Activated T-cell treated with anti-CD3 and anti-CD28 coated beads, Interleukin-2, amount 50 U/mL, for 24 hours (primary cell): ENCODE measurements at regions not wholly inside any gene's neighbourhood (a gene's known extent, or its start where the extent isn't known, plus 50 kb on each side); places are given as distances from the start of the nearest gene placed in this dataset.

Experiments used
- DNase-seq: peaks from one replicate; pipeline ENCODE4 v3.0.0-alpha.2; 2020
- H3K27ac Mint-ChIP-seq: 2 replicates; pipeline ENCODE4 v1.8.0; 2020; ENCODE audit warnings: mild to moderate bottlenecking, mixed read lengths
- H3K27me3 Mint-ChIP-seq: 2 replicates; pipeline ENCODE4 v1.8.0; 2020; ENCODE audit warnings: mixed read lengths
- H3K36me3 Mint-ChIP-seq: 2 replicates; pipeline ENCODE4 v1.8.0; 2020; ENCODE audit warnings: low read depth, mixed read lengths
- H3K4me1 Mint-ChIP-seq: 2 replicates; pipeline ENCODE4 v1.8.0; 2020; ENCODE audit warnings: low read depth, mixed read lengths
- H3K4me3 Mint-ChIP-seq: 2 replicates; pipeline ENCODE4 v1.8.0; 2020; ENCODE audit warnings: mild to moderate bottlenecking, moderate library complexity, mixed read lengths
- H3K9me3 Mint-ChIP-seq: 2 replicates; pipeline ENCODE4 v1.8.0; 2020; ENCODE audit warnings: mixed read lengths

DNA sequence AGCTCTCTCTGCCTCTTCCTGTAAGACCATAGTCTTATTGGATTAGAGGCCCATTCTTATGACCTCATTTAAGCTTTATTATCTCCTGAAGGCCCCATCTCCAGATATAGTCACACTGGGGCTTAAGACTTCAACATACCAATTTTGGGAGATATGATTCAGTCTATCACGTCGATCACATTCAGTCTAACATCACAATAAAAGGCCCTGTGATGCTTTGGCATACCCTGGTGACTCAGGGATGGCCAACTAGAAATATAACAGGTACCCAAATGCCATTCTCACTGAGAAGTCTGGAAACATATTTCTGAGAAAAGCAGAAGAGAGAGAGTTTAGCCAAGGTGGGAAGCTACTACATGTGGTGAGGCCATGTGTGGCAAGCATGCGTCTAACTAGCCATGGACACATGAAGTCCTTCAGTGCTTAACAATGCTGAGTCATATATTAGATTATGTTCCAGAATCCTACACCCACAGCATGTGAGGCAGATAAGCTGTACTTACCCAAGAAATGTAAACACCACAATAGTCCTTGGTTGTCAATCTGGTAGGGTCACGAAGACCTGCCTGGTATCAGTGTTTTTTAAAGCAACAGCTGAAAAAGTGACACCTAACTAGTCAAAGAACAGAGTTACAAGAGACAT lies 485.1 kb downstream of the FOXO1 start:
- Mint-ChIP-seq H3K9me3 (peaks cover 5% of the 10 kb centered on the region), H3K4me3 (no peak overlapping the region), H3K27ac (no peak overlapping the region), H3K4me1 (peaks cover 68% of the 10 kb centered on the region), H3K36me3 (no peaks in the 10 kb centered on the region), H3K27me3 (no peaks in the 10 kb centered on the region)
- no peak for DNase-seq

DNA sequence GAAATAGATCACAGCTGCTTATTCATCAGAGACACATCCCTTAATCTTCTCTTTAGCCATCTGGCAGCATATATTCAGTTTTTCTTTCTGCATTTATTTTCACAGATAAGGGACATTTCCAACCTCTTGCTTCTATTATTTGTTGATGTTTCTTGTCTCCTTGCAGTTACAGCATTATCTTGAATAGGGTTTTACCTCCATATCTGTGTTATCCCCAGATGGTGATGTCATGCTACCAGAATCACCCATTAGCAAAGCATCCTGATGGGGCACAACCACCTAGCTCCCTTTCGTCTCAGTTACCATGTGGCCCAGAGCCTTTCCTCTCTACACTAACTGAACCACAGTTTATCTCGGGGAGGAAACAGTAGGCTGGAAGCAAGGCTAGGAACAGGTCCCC lies 483.9 kb downstream of the FOXO1 start:
- Mint-ChIP-seq H3K4me1 (peaks cover 79% of the 10 kb centered on the region), H3K9me3 (peaks cover 5% of the 10 kb centered on the region), H3K36me3 (no peaks in the 10 kb centered on the region), H3K27me3 (no peaks in the 10 kb centered on the region), H3K27ac (no peak overlapping the region), H3K4me3 (no peak overlapping the region)
- no peak for DNase-seq

DNA sequence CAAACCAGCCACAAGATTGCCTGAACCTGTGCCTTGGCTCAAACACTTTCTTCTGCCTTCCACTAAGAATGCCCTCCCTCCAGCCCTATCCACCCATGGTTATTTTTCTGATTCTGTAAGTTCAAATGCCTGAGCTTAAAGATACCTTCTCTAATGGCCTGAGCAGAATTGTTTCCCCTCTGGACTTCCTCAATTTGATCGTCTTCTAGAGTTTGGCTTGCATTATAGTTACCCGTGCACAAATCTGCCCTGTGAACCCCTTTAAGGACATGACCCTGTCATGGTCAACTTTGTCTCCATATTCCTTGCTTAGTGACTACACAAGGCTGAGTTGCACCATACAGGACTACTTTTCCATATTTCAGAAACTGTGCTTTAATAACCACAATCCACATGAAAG lies 481.0 kb downstream of the FOXO1 start:
- no peak for DNase-seq
- H3K4me1 Mint-ChIP-seq = peaks cover 83% of the 10 kb centered on the region
- no peaks in the 10 kb centered on the region for H3K27me3 Mint-ChIP-seq
- H3K9me3 Mint-ChIP-seq = peaks cover 5% of the 10 kb centered on the region
- no peaks in the 10 kb centered on the region for H3K36me3 Mint-ChIP-seq
- no peak overlapping the region for H3K27ac Mint-ChIP-seq
- no peak overlapping the region for H3K4me3 Mint-ChIP-seq

DNA sequence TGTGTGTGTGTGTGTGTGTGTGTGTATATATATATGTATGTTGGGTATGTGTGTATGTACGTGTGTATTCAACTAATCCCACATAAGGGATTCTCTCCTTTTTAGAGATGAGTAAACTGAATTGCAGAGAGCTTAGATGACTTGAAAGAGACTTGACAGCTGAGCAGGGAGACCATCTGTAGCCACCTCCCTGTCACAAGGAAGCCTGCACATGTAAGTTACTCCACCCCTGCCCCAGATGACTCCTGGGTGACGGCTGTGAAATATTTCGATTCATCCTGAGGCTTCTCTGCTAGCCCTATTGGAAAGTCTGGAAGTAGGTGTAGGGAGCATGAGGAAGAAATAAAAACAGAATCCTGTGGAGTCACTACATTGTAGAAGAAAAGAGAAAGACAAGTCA lies 480.4 kb downstream of the FOXO1 start:
- Mint-ChIP-seq H3K36me3 (no peaks in the 10 kb centered on the region), H3K27me3 (no peaks in the 10 kb centered on the region), H3K4me3 (no peak overlapping the region), H3K9me3 (peaks cover 5% of the 10 kb centered on the region), H3K27ac (peak overlapping the region; percentile 53), H3K4me1 (peaks cover 88% of the 10 kb centered on the region)
- no peak for DNase-seq

DNA sequence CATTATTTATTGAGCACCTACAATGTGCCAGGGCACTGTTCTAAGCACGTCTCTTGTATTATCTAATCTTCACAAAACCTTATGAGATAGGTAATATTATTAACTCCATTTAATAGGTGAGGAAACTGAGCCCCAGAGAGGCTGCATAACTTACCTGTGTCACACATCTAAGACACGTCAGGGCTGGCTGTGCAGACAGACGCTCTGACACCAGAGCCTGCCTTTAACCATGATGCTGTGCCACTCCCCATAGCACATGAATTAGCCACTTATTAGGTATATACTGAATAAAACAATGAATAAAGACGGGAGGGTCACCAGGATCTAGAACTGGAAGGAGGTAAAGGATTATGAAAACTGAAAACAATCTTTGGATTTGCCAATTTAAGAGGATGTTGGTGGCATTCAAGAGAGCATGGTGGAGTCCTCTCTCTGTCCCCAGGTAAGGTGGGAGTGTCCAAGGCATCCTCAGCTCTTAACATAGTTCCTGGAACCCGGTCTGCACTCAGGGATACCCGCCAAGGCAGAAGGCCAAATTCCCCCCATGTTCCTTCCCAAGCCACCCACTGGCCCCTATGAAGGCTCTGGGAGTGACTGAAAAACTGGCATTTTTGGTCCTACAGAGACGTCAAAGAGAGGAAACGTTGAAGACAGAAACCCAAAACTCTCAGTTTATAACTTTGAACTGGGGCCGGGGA lies 479.7 kb downstream of the FOXO1 start:
- Mint-ChIP-seq H3K4me1 (peaks cover 88% of the 10 kb centered on the region), H3K27me3 (no peaks in the 10 kb centered on the region), H3K36me3 (no peaks in the 10 kb centered on the region), H3K9me3 (peaks cover 5% of the 10 kb centered on the region), H3K4me3 (peak overlapping the region; percentile 40), H3K27ac (peak overlapping the region; percentile 88)
- peak; percentile 66 for DNase-seq

DNA sequence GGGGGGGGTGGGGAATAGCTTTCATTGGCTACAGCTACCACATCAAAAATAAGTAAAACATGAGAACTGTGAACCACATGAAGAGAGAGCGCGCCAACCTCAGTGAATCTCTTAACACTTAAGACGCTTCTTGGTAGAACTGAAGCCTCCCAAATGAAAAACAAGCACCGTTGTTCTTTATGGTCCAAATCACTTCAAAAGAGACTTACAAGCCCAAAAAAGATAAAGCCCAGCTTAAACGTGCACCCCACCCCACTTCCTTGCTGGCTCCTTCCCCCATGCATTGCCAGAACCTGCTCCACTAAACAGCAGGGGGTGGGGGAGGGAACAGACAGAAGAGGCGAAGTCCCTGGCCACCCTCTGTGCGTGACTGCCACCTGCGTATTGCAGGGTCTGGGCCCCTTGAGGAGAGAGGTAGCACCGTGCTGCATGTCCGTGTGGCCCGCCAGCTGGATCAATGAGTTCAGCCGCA lies 479.1 kb downstream of the FOXO1 start:
- Mint-ChIP-seq H3K4me3 (peak overlapping the region; percentile 68), H3K36me3 (no peaks in the 10 kb centered on the region), H3K4me1 (peaks cover 92% of the 10 kb centered on the region), H3K27ac (peak overlapping the region; percentile 88), H3K9me3 (peaks cover 5% of the 10 kb centered on the region), H3K27me3 (no peaks in the 10 kb centered on the region)
- peak; percentile 70 for DNase-seq

DNA sequence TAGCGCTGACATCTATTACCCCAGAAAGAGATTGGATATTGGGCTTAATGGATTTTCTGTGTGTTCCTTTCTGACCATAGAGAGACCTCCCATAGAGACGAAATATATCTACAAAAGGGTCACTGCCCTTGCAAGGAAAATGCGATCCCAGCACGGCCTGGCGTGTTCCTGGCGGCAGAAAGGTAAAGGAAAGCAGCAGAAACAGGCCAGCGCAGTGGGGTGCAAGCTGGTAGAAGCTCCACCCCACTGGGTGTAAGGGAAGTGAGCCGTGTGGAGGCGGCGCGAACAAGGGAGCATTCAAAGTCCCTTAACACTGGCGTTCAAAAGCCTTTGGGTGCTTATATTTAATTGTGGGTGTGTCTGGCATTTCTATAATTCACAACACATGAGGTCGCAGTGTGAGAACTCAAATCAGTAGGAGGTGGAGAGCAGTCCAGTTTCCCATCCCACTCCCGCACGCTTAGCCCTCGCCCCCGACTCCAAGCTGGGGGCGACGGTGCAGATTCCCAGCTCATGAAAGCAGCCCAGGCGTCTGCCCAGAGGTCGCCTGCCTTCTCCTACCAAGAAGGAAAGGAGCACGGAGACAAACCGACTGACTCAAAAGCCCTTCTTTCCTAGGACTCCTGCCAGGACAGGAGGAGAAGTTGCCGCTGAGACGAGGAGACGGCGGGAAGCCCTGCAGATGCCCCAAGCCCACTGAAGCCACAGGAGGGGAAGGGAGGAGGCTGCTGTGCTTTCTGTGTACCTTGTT lies 478.4 kb downstream of the FOXO1 start:
- H3K27ac Mint-ChIP-seq = peak overlapping the region; percentile 88
- peaks cover 89% of the 10 kb centered on the region for H3K4me1 Mint-ChIP-seq
- no peaks in the 10 kb centered on the region for H3K27me3 Mint-ChIP-seq
- DNase-seq = peak; percentile 60
- H3K4me3 Mint-ChIP-seq = peak overlapping the region; percentile 68
- peaks cover 5% of the 10 kb centered on the region for H3K9me3 Mint-ChIP-seq
- no peaks in the 10 kb centered on the region for H3K36me3 Mint-ChIP-seq

DNA sequence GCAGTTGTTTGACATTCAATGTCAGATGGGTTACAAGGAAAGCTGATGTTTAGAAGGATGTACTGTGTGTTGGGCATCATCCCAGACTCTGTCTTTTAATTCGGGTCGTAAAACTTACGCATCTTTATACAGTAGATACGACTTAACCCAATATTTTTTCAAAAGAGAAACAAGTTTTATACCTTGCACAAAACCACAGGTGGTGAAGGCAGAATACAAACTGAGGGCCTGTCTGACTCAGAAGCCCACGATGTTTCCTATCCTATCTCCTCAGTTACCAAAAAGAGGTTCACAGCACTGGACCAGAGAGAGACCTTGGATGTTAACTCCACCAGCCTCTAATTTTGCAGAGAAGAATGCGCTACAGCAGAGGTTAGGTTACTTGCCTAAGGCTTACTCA lies 477.0 kb downstream of the FOXO1 start:
- H3K9me3 Mint-ChIP-seq = peaks cover 5% of the 10 kb centered on the region
- no peak for DNase-seq
- no peaks in the 10 kb centered on the region for H3K36me3 Mint-ChIP-seq
- peak overlapping the region; percentile 44 for H3K4me3 Mint-ChIP-seq
- H3K27me3 Mint-ChIP-seq = no peaks in the 10 kb centered on the region
- peak overlapping the region; percentile 88 for H3K27ac Mint-ChIP-seq
- H3K4me1 Mint-ChIP-seq = peaks cover 77% of the 10 kb centered on the region

DNA sequence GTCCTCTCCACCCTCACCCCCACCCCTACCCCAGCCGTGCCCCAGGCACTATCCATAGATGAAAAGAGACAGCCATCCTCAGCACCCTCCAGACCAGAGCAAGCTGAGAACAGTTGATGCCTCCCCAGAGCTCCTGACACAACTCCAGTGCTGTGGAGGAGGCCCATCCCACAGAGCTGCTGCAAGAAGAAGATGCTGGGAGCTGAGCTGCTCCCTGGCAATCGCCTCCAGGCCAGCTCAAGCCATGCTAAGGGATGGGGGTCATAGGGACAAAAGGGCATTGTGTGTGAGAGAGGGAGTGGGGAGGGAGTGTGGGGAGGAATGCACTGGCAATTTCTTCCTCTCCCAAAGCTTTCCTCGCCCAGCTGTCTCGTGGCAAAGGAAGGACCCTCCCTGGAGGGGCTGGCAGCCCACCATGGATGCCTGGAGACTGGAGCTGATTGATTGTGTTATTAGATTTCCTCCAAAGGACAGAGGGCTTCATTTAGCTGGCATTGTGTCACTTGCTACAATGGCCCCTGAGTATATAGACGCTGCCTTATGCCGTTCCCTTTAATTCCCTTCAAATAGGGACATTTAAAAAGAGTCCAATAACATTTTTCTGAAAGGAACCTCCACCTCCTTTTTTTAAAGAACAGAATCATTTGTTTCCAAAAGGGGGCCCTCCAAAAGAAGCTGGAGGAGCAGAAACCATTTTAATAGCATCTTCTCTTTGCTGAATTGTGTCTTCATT lies 476.4 kb downstream of the FOXO1 start:
- peaks cover 74% of the 10 kb centered on the region for H3K4me1 Mint-ChIP-seq
- H3K27me3 Mint-ChIP-seq = no peaks in the 10 kb centered on the region
- H3K36me3 Mint-ChIP-seq = no peaks in the 10 kb centered on the region
- H3K27ac Mint-ChIP-seq = peak overlapping the region; percentile 88
- peak; percentile 44 for DNase-seq
- H3K4me3 Mint-ChIP-seq = peak overlapping the region; percentile 44
- peaks cover 5% of the 10 kb centered on the region for H3K9me3 Mint-ChIP-seq

DNA sequence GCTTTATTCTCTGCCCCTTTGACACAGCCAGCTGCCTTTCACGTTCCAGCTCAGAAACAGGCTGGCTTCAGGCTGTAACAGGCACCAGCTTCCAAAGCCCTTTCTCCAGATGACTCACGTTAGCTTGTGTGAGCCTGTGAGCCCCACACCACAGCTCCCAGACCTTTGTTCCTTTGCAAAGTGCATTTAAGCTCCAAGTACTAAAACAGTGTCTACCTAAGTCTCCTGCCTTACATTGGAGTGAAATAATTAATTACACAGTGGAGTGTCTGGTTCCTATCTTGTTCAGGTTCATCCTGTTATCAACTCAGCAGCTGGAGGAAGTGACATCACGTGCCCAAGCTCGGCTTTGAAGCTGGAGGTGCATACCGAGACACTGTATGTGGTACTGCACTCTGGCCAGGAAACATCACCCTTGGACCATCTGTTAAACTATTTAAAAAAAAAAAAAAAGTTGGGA lies 475.8 kb downstream of the FOXO1 start:
- peak; percentile 66 for DNase-seq

DNA sequence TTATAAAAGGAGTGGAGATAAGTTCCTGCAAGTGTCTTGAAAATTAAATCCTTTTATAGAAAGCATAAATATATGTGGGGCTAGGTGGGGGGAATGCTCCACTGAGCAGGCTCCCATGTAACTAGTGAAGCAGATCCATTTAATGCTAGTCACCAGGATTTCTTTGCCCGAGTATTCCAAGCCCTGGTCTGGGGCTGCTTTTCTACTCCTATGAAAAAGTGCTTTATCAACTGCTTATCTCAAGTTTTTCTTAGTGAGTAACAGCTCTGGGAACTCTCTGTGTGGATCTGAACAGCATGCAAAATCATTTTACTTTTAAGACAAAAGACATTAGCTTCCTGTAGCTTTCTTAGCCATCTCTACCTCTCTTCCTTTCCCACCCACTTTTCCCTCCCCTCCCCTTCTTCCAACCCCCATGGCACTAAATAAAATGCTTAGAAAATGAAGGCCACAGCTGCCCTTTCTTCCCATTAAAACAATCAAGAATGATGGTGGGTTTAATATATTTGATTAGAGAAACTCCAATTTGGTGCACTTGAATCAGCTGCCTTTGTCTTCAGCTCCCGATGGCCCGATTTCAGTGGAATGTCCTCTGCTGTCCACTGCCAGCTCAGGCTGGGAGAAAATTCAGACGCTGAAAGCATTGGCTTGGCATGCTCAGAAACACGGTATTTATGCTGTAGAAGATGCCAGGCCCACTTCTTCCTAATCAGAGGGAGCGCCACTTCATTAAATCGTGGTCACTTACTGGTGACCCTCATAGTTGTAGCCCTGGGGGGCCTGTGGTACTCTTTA lies 475.1 kb downstream of the FOXO1 start:
- DNase-seq = no peak
- Mint-ChIP-seq H3K4me1 (peaks cover 64% of the 10 kb centered on the region), H3K4me3 (no peak overlapping the region), H3K27me3 (no peaks in the 10 kb centered on the region), H3K36me3 (no peaks in the 10 kb centered on the region), H3K9me3 (no peaks in the 10 kb centered on the region), H3K27ac (peak overlapping the region; percentile 88)

More for the DNA sequence above, 475.8 kb downstream of the FOXO1 start:
- H3K4me1 Mint-ChIP-seq = peaks cover 67% of the 10 kb centered on the region
- H3K9me3 Mint-ChIP-seq = no peaks in the 10 kb centered on the region
- H3K27ac Mint-ChIP-seq = peak overlapping the region; percentile 88
- H3K36me3 Mint-ChIP-seq = no peaks in the 10 kb centered on the region
- H3K4me3 Mint-ChIP-seq = peak overlapping the region; percentile 30
- H3K27me3 Mint-ChIP-seq = no peaks in the 10 kb centered on the region

DNA sequence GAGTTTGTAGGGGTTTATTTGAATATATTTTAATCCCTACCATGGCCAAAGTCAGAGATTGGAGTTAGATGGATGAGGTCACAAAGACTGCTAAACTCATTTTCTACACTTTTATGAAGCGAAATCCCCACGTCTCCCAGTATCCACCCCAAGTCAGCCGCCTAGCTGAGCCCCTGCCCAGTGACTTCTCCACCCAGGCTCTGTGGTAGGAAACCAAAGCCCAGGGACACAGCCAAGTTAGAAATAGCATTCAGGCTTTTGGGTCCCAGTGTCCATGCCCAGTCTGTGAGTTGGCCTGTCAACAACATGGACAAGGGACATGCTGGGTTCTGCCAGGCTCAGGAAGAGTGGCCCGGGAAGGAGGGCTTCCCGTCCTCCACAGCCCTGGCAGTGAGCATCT lies 474.0 kb downstream of the FOXO1 start:
- Mint-ChIP-seq H3K27me3 (no peaks in the 10 kb centered on the region), H3K27ac (no peak overlapping the region), H3K4me1 (peaks cover 54% of the 10 kb centered on the region), H3K9me3 (no peaks in the 10 kb centered on the region), H3K36me3 (no peaks in the 10 kb centered on the region), H3K4me3 (no peak overlapping the region)
- DNase-seq = no peak

DNA sequence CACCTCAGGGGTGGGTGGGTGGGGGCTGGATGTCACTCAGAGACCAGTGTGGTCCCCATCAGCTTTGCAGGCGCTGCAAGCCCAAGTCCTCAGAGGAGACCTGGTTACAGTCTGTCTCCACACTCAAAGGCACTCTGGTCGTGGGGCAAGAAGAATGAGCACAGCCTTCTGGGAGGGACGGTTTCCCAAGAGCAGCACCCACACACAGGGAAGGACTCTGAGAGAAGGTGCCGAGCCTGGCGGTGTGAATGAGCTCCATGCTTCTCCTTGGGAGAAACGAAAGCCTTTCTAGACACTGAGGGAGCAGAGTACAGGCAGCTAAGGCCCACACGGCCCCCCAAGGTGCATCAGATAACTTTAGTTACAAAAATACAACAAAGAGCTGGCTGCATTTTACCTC lies 473.6 kb downstream of the FOXO1 start:
- H3K36me3 Mint-ChIP-seq = no peaks in the 10 kb centered on the region
- no peak overlapping the region for H3K27ac Mint-ChIP-seq
- no peaks in the 10 kb centered on the region for H3K9me3 Mint-ChIP-seq
- no peak for DNase-seq
- no peak overlapping the region for H3K4me3 Mint-ChIP-seq
- peaks cover 50% of the 10 kb centered on the region for H3K4me1 Mint-ChIP-seq
- H3K27me3 Mint-ChIP-seq = no peaks in the 10 kb centered on the region
